C4-2B (cell line): ENCODE measurements at regions not wholly inside any gene's neighbourhood (a gene's known extent, or its start where the extent isn't known, plus 50 kb on each side); places are given as distances from the start of the nearest gene placed in this dataset.

Experiments used
- CTCF ChIP-seq: fragments of 450-650 bp; conservative IDR thresholded peaks from 2 replicates; pipeline ENCODE4 v1.5.1; 2017; ENCODE audit warnings: mild to moderate bottlenecking
- ZFX ChIP-seq: fragments of 450-650 bp; IDR thresholded peaks from 2 replicates; pipeline ENCODE4 v1.6.1; 2017

DNA sequence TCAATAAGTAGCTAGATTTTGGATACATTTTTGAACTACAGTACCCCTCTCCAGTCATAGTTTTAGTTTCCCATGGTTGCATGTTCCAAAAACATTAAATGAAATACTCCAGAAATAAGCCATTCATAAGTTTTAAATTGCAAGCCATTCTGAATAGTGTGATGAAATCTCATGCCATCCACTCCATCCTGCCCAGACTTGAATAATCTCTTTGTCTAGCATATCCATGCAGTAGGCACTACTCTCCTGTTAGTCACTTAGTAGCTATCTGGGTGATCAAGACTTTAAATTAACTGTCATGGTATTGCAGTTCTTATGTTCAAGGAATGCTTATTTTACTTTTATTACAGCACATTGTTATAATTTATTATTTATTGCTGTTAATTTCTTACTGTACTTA is 237.4 kb downstream of the SPANXN1 start:
- no peak for TF ChIP-seq CTCF
- no peak for TF ChIP-seq ZFX
